Hepatocyte (in vitro differentiated cells): ENCODE measurements at regions not wholly inside any gene's neighbourhood (a gene's known extent, or its start where the extent isn't known, plus 50 kb on each side); places are given as distances from the start of the nearest gene placed in this dataset.

Experiments
- DNase-seq: peaks from one replicate; pipeline ENCODE4 v3.0.0-alpha.2; 2016; ENCODE audit warnings: low spot score
- H2AFZ ChIP-seq: fragments of 200-600 bp; sonication (generic); 2 replicates; pipeline ENCODE4 v1.6.0; 2016; ENCODE audit warnings: antibody characterized with exemption, mild to moderate bottlenecking
- H3K27ac ChIP-seq: fragments of 200-600 bp; sonication (generic); 2 replicates; pipeline ENCODE4 v1.5.1; 2016; ENCODE audit warnings: mild to moderate bottlenecking
- H3K27me3 ChIP-seq: fragments of 200-600 bp; sonication (generic); 2 replicates; pipeline ENCODE4 v1.6.1; 2016
- H3K36me3 ChIP-seq: fragments of 200-600 bp; sonication (generic); replicated peaks from 2 replicates; pipeline ENCODE4 v1.5.1; 2016; ENCODE audit warnings: low read depth; ENCODE audit not compliant: insufficient read depth
- H3K4me1 ChIP-seq: fragments of 200-600 bp; sonication (generic); 2 replicates; pipeline ENCODE4 v1.5.1; 2016; ENCODE audit warnings: mild to moderate bottlenecking, moderate library complexity; ENCODE audit not compliant: insufficient read depth
- H3K4me2 ChIP-seq: fragments of 200-600 bp; sonication (generic); 2 replicates; pipeline ENCODE4 v1.6.0; 2016
- H3K4me3 ChIP-seq: fragments of 200-600 bp; sonication (generic); 2 replicates; pipeline ENCODE4 v1.5.1; 2016; ENCODE audit warnings: mild to moderate bottlenecking
- H3K79me2 ChIP-seq: fragments of 200-600 bp; sonication (generic); 2 replicates; pipeline ENCODE4 v1.6.0; 2017; ENCODE audit warnings: mild to moderate bottlenecking
- H3K9me2 ChIP-seq: fragments of 200-600 bp; sonication (generic); replicated peaks from 2 replicates; pipeline ENCODE4 v1.6.0; 2017; ENCODE audit warnings: mild to moderate bottlenecking; ENCODE audit not compliant: insufficient read depth
- H3K9me3 ChIP-seq: fragments of 200-600 bp; sonication (generic); 2 replicates; pipeline ENCODE4 v1.5.1; 2016; ENCODE audit warnings: low read depth, mild to moderate bottlenecking
- H4K20me1 ChIP-seq: fragments of 200-600 bp; sonication (generic); 2 replicates; pipeline ENCODE4 v1.6.0; 2016; ENCODE audit warnings: mild to moderate bottlenecking; ENCODE audit not compliant: insufficient read depth, poor library complexity, severe bottlenecking
- CTCF ChIP-seq: fragments of 200-600 bp; sonication (generic); IDR thresholded peaks from 2 replicates; pipeline ENCODE4 v1.5.1; 2016; ENCODE audit warnings: antibody characterized with exemption, mild to moderate bottlenecking; ENCODE audit not compliant: poor library complexity
- EZH2 ChIP-seq: fragments of 200-600 bp; sonication (generic); IDR thresholded peaks from 2 replicates; pipeline ENCODE4 v1.6.1; 2016; ENCODE audit warnings: antibody characterized with exemption, mild to moderate bottlenecking, borderline replicate concordance
- EZH2phosphoT487 ChIP-seq: fragments of 200-600 bp; sonication (generic); IDR thresholded peaks from one replicate; pipeline ENCODE4 v1.6.1; 2018; ENCODE audit warnings: antibody characterized with exemption, mild to moderate bottlenecking, low read depth, moderate library complexity; ENCODE audit not compliant: unreplicated experiment, severe bottlenecking
- WGBS: methylation state at CpG from one replicate; pipeline ENCODE4 v1.1.6; 2016; ENCODE audit warnings: low lambda C conversion rate; ENCODE audit errors: missing lambda C conversion rate; 5-methylcytosine and 5-hydroxymethylcytosine counted together

- no peaks in the 10 kb centered on the region for H3K27me3 ChIP-seq
- 77% methylated on average over 5 of the region's 5 CpGs for WGBS
- H3K9me3 ChIP-seq = no peaks in the 10 kb centered on the region
- DNase-seq = no peak
- no peak overlapping the region for H3K27ac ChIP-seq
- H3K4me3 ChIP-seq = no peak overlapping the region
- no peaks in the 10 kb centered on the region for H4K20me1 ChIP-seq
- no peak overlapping the region for H3K4me2 ChIP-seq
- no peak for TF ChIP-seq EZH2
- TF ChIP-seq CTCF = no peak
- TF ChIP-seq EZH2phosphoT487 = no peak
- no peaks in the 10 kb centered on the region for H3K9me2 ChIP-seq
- H3K36me3 ChIP-seq = no peaks in the 10 kb centered on the region
- H3K4me1 ChIP-seq = no peaks in the 10 kb centered on the region
- H3K79me2 ChIP-seq = no peaks in the 10 kb centered on the region
- H2AFZ ChIP-seq = no peak overlapping the region
Observed at GRCh38 chr12:105947906-105948305, 190.8 kb downstream of the NUAK1 start.

GRCh38 chr12:105948331-105948730, 190.4 kb downstream of the NUAK1 start:
- H3K4me2 ChIP-seq = no peak overlapping the region
- H3K4me3 ChIP-seq = no peak overlapping the region
- no peaks in the 10 kb centered on the region for H3K9me2 ChIP-seq
- no peaks in the 10 kb centered on the region for H3K4me1 ChIP-seq
- H3K36me3 ChIP-seq = no peaks in the 10 kb centered on the region
- no peak overlapping the region for H2AFZ ChIP-seq
- H3K9me3 ChIP-seq = no peaks in the 10 kb centered on the region
- WGBS = 82% methylated on average over 4 of the region's 4 CpGs
- no peak overlapping the region for H3K27ac ChIP-seq
- H4K20me1 ChIP-seq = no peaks in the 10 kb centered on the region
- DNase-seq = no peak
- TF ChIP-seq EZH2phosphoT487 = no peak
- no peak for TF ChIP-seq CTCF
- H3K27me3 ChIP-seq = no peaks in the 10 kb centered on the region
- no peaks in the 10 kb centered on the region for H3K79me2 ChIP-seq

GRCh38 chr12:105949391-105949790, 189.4 kb downstream of the NUAK1 start:
- H3K9me2 ChIP-seq = no peaks in the 10 kb centered on the region
- H3K27me3 ChIP-seq = no peaks in the 10 kb centered on the region
- no peak overlapping the region for H3K4me2 ChIP-seq
- H3K9me3 ChIP-seq = no peaks in the 10 kb centered on the region
- TF ChIP-seq CTCF (no peak), EZH2phosphoT487 (no peak), EZH2 (no peak)
- H3K27ac ChIP-seq = no peak overlapping the region
- H3K4me1 ChIP-seq = no peaks in the 10 kb centered on the region
- H3K79me2 ChIP-seq = no peaks in the 10 kb centered on the region
- H3K4me3 ChIP-seq = no peak overlapping the region
- H3K36me3 ChIP-seq = no peaks in the 10 kb centered on the region
- H2AFZ ChIP-seq = no peak overlapping the region
- no peak for DNase-seq
- no peaks in the 10 kb centered on the region for H4K20me1 ChIP-seq

GRCh38 chr12:105951732-105952131, 187.0 kb downstream of the NUAK1 start:
- DNase-seq = no peak
- H3K9me3 ChIP-seq = no peaks in the 10 kb centered on the region
- H3K4me2 ChIP-seq = no peak overlapping the region
- H3K79me2 ChIP-seq = no peaks in the 10 kb centered on the region
- H4K20me1 ChIP-seq = no peaks in the 10 kb centered on the region
- WGBS = 48% methylated on average over 2 of the region's 2 CpGs
- H3K9me2 ChIP-seq = no peaks in the 10 kb centered on the region
- H3K4me1 ChIP-seq = peaks cover 3% of the 10 kb centered on the region
- TF ChIP-seq EZH2 = no peak
- no peak for TF ChIP-seq EZH2phosphoT487
- no peak for TF ChIP-seq CTCF
- no peak overlapping the region for H2AFZ ChIP-seq
- H3K36me3 ChIP-seq = no peaks in the 10 kb centered on the region
- no peak overlapping the region for H3K27ac ChIP-seq
- no peaks in the 10 kb centered on the region for H3K27me3 ChIP-seq
- no peak overlapping the region for H3K4me3 ChIP-seq
